Choroid plexus epithelial cell (primary cell): ENCODE measurements at regions not wholly inside any gene's neighbourhood (a gene's known extent, or its start where the extent isn't known, plus 50 kb on each side); places are given as distances from the start of the nearest gene placed in this dataset.
"Not testable (repeated sequence)": the region's sequence is repeated elsewhere in the genome, so short reads cannot be mapped to it uniquely, and the experiment has no call there.

ENCODE experiments used
- DNase-seq: peaks from one replicate; pipeline ENCODE4 v3.0.0-alpha.2; 2010; ENCODE audit warnings: low read depth
- H3K4me3 ChIP-seq: 2 replicates; pipeline ENCODE4 v1.5.1; 2011; ENCODE audit warnings: low read depth, mild to moderate bottlenecking, control low read depth, low read length, moderate library complexity
- TF ChIP-seq, protein P1 (sequence below): conservative IDR thresholded peaks from 2 replicates; pipeline ENCODE4 v1.5.1; 2011; ENCODE audit warnings: low read depth, mild to moderate bottlenecking, control low read depth, inconsistent platforms, low read length, moderate library complexity

DNA sequence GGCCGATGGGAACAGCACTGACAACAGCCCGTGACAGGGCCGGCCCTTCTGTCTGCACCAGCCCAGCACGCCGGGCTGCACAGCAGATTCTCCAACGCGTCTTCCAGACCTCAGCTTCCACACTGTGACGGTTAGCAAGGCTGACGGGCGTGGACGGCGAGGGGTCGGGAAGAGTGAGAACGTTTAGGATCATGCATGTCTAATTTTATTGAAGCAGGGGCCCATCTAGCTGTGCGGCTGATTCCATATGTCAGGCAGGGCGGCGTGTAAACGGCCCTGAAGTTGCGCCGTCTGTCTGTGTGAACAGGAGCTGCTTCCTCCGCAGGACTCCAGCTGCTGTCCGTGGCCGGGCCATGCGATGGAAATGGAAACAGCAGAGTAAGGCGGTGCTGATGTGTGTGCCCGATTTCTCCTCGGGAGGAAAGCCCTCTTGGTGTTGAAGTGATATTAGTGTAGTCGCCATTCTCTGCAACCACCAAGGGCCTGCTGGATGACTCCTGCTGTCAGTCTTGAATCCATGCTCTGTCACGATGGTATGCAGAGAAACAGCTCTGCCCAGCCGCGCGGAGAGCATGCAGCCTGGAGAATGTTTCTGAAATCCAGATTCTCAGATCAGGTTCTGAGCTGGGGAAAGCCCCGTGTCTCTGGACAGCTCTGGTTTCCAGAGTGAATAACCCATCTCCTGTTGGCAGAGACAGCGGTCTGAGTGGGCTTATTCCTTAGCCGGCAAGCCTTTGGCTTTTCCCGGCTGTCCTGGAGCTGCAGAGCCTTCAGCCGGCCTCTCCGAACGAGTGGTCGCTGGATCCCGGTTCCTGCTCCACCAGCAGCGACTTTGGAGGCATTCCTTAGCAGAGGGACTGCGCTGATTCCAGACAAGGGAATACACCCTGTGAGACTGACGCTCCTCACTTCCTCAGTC is 158.1 kb upstream of the UBE3A start:
- TF ChIP-seq, protein P1, sequence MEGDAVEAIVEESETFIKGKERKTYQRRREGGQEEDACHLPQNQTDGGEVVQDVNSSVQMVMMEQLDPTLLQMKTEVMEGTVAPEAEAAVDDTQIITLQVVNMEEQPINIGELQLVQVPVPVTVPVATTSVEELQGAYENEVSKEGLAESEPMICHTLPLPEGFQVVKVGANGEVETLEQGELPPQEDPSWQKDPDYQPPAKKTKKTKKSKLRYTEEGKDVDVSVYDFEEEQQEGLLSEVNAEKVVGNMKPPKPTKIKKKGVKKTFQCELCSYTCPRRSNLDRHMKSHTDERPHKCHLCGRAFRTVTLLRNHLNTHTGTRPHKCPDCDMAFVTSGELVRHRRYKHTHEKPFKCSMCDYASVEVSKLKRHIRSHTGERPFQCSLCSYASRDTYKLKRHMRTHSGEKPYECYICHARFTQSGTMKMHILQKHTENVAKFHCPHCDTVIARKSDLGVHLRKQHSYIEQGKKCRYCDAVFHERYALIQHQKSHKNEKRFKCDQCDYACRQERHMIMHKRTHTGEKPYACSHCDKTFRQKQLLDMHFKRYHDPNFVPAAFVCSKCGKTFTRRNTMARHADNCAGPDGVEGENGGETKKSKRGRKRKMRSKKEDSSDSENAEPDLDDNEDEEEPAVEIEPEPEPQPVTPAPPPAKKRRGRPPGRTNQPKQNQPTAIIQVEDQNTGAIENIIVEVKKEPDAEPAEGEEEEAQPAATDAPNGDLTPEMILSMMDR = no peak
- no peak overlapping the region for H3K4me3 ChIP-seq
- DNase-seq = no peak

DNA sequence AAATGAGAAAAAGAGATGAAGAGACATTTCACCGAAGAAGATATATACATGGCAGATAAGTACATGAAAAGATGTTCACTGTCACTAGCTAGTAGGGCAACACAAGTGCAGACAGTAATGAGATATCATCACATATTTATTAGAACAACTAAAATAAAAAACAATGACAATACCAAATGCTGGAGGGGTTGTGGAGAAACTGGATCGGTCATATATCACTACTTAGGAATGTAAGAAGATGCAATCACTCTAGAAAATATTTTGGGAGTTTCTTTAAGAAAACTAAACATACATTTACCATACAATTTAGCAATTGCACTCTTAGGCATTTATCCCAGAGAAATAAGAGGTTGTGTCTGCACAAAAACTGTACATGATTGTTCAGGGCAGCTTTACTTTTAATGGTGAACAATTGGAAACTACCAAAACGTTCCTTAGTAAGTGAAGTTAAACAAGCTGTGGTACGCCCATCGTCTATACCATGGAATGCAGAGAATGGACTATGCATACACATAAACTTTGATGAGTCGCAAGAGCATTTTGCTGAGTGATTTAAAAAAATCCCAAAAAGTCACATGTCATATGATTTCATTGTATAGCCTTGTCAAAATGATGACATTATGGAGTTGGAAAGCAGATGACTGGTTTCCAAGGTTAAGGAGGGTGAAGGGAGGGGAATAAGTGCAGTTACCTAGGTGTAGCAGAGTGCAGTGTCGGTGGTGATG is 149.0 kb upstream of the UBE3A start:
- DNase-seq = no peak
- TF ChIP-seq, protein P1 = no peak
- H3K4me3 ChIP-seq = no peak overlapping the region

DNA sequence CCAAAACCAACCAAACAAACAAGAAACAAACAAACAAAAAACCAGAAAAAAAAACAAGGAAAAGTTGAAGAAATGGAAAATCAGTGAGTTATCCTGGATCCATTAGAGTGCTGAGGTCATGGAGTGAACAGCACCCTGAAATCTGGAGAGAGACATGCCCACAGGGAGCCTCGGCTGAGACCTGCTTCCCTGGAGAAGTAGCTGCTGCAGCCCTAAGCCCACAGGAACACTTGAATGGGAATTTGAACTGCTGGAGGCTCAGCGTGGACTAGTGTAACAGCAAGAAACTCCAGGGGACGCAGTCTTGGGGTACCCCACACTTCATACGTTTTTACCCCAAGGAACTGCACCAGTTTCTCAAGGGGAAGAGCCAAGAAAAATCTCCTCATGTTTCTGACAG is 144.1 kb upstream of the UBE3A start:
- no peak overlapping the region for H3K4me3 ChIP-seq
- TF ChIP-seq, protein P1 = no peak
- DNase-seq = no peak

DNA sequence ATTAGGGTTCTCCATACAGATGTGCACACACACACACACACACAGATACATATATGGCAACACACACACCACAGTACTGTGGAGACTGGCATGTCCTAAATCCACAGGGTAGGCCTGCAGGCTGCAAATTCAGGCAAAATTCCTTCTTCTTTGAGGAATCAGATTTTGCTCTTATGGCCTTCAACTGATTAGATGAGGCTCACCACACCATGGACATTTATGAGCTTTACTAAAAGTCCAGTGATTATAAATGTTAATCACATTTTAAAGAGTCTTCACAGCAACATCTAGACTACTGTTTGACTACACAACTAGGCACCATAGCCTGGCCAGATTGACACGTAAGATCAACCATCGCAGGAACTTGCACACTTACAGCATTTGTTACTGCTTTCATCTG is 140.3 kb upstream of the UBE3A start:
- TF ChIP-seq, protein P1 = no peak
- no peak overlapping the region for H3K4me3 ChIP-seq
- no peak for DNase-seq

DNA sequence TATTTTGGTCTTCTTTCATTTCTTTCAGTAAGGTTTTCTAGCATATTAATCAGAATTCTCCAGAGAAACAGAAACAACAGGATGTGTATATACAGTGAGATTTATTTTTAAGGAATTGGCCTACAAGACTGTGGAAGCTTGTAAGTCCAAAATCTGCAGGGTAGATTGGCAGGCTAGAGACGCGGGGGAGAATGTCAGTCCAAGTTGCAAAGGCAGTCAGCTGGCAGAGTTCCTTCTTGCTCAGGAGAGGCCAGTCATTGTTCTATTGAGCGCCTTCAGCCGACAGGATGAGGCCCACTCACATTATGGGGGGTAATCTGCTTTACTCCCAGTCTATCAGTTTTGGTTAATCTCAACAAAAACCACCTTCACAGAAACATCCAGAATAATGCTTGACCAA is 133.4 kb upstream of the UBE3A start:
- no peak for DNase-seq
- no peak overlapping the region for H3K4me3 ChIP-seq
- TF ChIP-seq, protein P1 = no peak

DNA sequence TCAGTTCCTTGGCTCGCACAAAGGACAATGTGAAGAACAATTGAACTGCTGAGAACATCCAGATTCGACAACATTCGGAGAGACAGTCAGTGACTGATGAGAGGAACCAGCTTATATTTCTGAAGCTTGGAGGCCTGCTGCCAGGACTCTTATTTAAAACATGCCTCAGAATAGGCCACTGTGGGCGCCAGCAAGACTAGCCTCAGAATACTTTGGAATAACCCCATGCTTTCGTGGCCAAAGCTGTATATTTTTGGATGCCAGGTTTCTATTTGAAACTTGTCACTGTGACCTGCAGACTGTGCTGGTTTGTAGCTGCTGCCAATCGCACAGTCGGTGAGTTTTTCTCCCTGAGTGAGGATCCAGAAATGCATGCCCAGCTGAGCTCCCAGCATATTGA is 129.9 kb upstream of the UBE3A start:
- H3K4me3 ChIP-seq = no peak overlapping the region
- DNase-seq = no peak
- TF ChIP-seq, protein P1 = no peak

DNA sequence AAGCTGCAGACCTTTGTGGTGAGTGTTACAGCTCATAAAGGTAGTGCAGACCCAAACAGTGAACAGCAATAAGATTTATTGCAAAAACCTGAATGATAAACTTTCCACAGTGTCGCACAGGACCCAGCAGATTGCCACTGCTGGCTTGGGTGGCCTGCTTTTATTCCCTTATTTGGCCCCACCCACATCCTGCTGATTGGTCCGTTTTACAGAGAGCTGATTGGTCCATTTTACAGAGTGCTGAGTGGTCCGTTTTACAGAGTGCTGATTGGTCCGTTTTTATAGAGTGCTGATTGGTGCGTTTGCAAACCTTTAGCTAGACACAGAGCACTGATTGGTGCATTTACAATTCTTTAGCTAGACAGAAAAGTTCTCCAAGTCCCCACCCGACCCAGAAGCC is 127.7 kb upstream of the UBE3A start:
- DNase-seq, H3K4me3 ChIP-seq: not testable (repeated sequence)
